OCI-LY1 (cell line): ENCODE measurements at regions not wholly inside any gene's neighbourhood (a gene's known extent, or its start where the extent isn't known, plus 50 kb on each side); places are given as distances from the start of the nearest gene placed in this dataset.

ENCODE experiments used
- H2AFZ ChIP-seq: fragments of 200-600 bp; sonication (generic), shearing (Covaris generic); 2 replicates; pipeline ENCODE4 v1.6.0; 2014; ENCODE audit warnings: antibody characterized with exemption, mild to moderate bottlenecking, low read length
- H3F3A ChIP-seq: fragments of 200-600 bp; sonication (generic), shearing (Covaris generic); 2 replicates; pipeline ENCODE4 v1.6.0; 2014; ENCODE audit warnings: mild to moderate bottlenecking, antibody characterized with exemption, low read length, moderate library complexity; ENCODE audit not compliant: insufficient read depth
- H3K27ac ChIP-seq: fragments of 200-600 bp; sonication (generic); 2 replicates; pipeline ENCODE4 v1.5.1; 2014; ENCODE audit warnings: low read length, mixed run types, mild to moderate bottlenecking, low read depth; ENCODE audit not compliant: poor library complexity, severe bottlenecking
- H3K27me3 ChIP-seq: fragments of 200-600 bp; sonication (generic); 2 replicates; pipeline ENCODE4 v1.6.0; 2014; ENCODE audit warnings: antibody characterized with exemption, mild to moderate bottlenecking, low read length, moderate library complexity; ENCODE audit not compliant: insufficient read depth
- H3K36me3 ChIP-seq: fragments of 200-600 bp; sonication (generic); 2 replicates; pipeline ENCODE4 v1.6.1; 2014; ENCODE audit warnings: mild to moderate bottlenecking, antibody characterized with exemption, low read length, moderate library complexity, mixed read lengths; ENCODE audit not compliant: insufficient read depth
- H3K4me1 ChIP-seq: fragments of 200-600 bp; sonication (generic); 2 replicates; pipeline ENCODE4 v1.5.1; 2014; ENCODE audit warnings: mild to moderate bottlenecking, low read length, moderate library complexity; ENCODE audit not compliant: insufficient read depth, severe bottlenecking
- H3K4me2 ChIP-seq: fragments of 200-600 bp; sonication (generic), shearing (Covaris generic); 2 replicates; pipeline ENCODE4 v1.6.1; 2014; ENCODE audit warnings: low read length
- H3K4me3 ChIP-seq: fragments of 200-600 bp; sonication (generic); 2 replicates; pipeline ENCODE4 v1.5.1; 2014; ENCODE audit warnings: low read length, low read depth, mild to moderate bottlenecking, mixed read lengths; ENCODE audit not compliant: poor library complexity, severe bottlenecking
- H3K79me2 ChIP-seq: fragments of 200-600 bp; shearing (Covaris generic); 2 replicates; pipeline ENCODE4 v1.6.1; 2016; ENCODE audit warnings: mixed run types, low read length, mixed read lengths; ENCODE audit not compliant: insufficient read depth
- H3K9ac ChIP-seq: fragments of 200-600 bp; sonication (generic), shearing (Covaris generic); 2 replicates; pipeline ENCODE4 v1.6.1; 2014; ENCODE audit warnings: mild to moderate bottlenecking, low read length, mixed read lengths
- H3K9me2 ChIP-seq: fragments of 200-600 bp; sonication (generic), shearing (Covaris generic); 2 replicates; pipeline ENCODE4 v1.6.1; 2014; ENCODE audit warnings: low read depth, mild to moderate bottlenecking, low read length, mixed read lengths
- H3K9me3 ChIP-seq: fragments of 200-600 bp; shearing (Covaris generic); 2 replicates; pipeline ENCODE4 v1.6.1; 2014; ENCODE audit warnings: low read length, mixed read lengths
- H4K20me1 ChIP-seq: fragments of 200-600 bp; sonication (generic), shearing (Covaris generic); 2 replicates; pipeline ENCODE4 v1.6.0; 2016; ENCODE audit warnings: mild to moderate bottlenecking, low read length; ENCODE audit not compliant: insufficient read depth
- CTCF ChIP-seq: fragments of 200-600 bp; sonication (generic), shearing (Covaris generic); IDR thresholded peaks from 2 replicates; pipeline ENCODE4 v1.5.1; 2017; ENCODE audit warnings: mild to moderate bottlenecking, antibody characterized with exemption, low read length, moderate library complexity, mixed read lengths
- EZH2 ChIP-seq: fragments of 200-600 bp; sonication (generic), shearing (Covaris generic); IDR thresholded peaks from 2 replicates; pipeline ENCODE4 v1.8.0; 2017; ENCODE audit warnings: borderline replicate concordance, mixed run types, mild to moderate bottlenecking, antibody characterized with exemption, low read length, moderate library complexity, mixed read lengths

- TF ChIP-seq EZH2 (no peak), CTCF (no peak)
- H3K4me1 ChIP-seq, result peaks cover 58% of the 10 kb centered on the region
- H3K9me2 ChIP-seq, result no peaks in the 10 kb centered on the region
- H3K4me2 ChIP-seq, result peak overlapping the region; percentile 14; the same call in 1 of the 2 replicates
- H3K36me3 ChIP-seq, result 0 out of 2 replicates have a peak, but pooled peaks cover 11% of the 10 kb centered on the region
- H3K27ac ChIP-seq, result peak overlapping the region; percentile 75
- no peaks in the 10 kb centered on the region for H3K9me3 ChIP-seq
- no peak overlapping the region for H3K4me3 ChIP-seq
- H4K20me1 ChIP-seq, result no peaks in the 10 kb centered on the region
- H3K79me2 ChIP-seq, result 0 out of 2 replicates have a peak, but pooled peaks cover 2% of the 10 kb centered on the region
- no peak overlapping the region for H3K9ac ChIP-seq
- no peaks in the 10 kb centered on the region for H3F3A ChIP-seq
- no peak overlapping the region for H2AFZ ChIP-seq
- no peaks in the 10 kb centered on the region for H3K27me3 ChIP-seq
Measured at GRCh38 chr3:118793176-118793575, 241.5 kb downstream of the IGSF11 start.

GRCh38 chr3:118799303-118799702 is 235.3 kb downstream of the IGSF11 start:
- H3K36me3 ChIP-seq, result peaks cover 47% of the 10 kb centered on the region
- no peak overlapping the region for H3K27ac ChIP-seq
- peaks cover 27% of the 10 kb centered on the region for H3K4me1 ChIP-seq
- no peaks in the 10 kb centered on the region for H3K9me2 ChIP-seq
- TF ChIP-seq EZH2 (no peak), CTCF (no peak)
- no peak overlapping the region for H3K9ac ChIP-seq
- no peaks in the 10 kb centered on the region for H3K27me3 ChIP-seq
- no peak overlapping the region for H3K4me2 ChIP-seq
- no peak overlapping the region for H2AFZ ChIP-seq
- H4K20me1 ChIP-seq, result no peaks in the 10 kb centered on the region
- H3F3A ChIP-seq, result no peaks in the 10 kb centered on the region
- no peak overlapping the region for H3K4me3 ChIP-seq
- peaks cover 5% of the 10 kb centered on the region; the same call in 1 of the 2 replicates for H3K79me2 ChIP-seq
- no peaks in the 10 kb centered on the region for H3K9me3 ChIP-seq

GRCh38 chr3:118801899-118802298 is 232.7 kb downstream of the IGSF11 start:
- H3K4me1 ChIP-seq, result peaks cover 52% of the 10 kb centered on the region
- H3K79me2 ChIP-seq, result peaks cover 29% of the 10 kb centered on the region; the same call in 1 of the 2 replicates
- H3K9me2 ChIP-seq, result no peaks in the 10 kb centered on the region
- no peaks in the 10 kb centered on the region for H3K27me3 ChIP-seq
- H2AFZ ChIP-seq, result no peak overlapping the region
- H3K27ac ChIP-seq, result no peak overlapping the region
- peaks cover 2% of the 10 kb centered on the region; the same call in 1 of the 2 replicates for H4K20me1 ChIP-seq
- no peaks in the 10 kb centered on the region for H3K9me3 ChIP-seq
- no peak overlapping the region for H3K4me2 ChIP-seq
- no peak for TF ChIP-seq EZH2
- TF ChIP-seq CTCF, result no peak
- no peaks in the 10 kb centered on the region for H3F3A ChIP-seq
- peaks cover 35% of the 10 kb centered on the region for H3K36me3 ChIP-seq
- no peak overlapping the region for H3K4me3 ChIP-seq
- no peak overlapping the region for H3K9ac ChIP-seq
